ENCODE measurements at regions not wholly inside any gene's neighbourhood (a gene's known extent, or its start where the extent isn't known, plus 50 kb on each side); places are given as distances from the start of the nearest gene placed in this dataset.
A peak's percentile ranks its signal among the peaks of the same experiment; 100 is the strongest.

- no peak for TF ChIP-seq CTCF (IDR thresholded peaks at IDR 0.05)
- H3K27ac ChIP-seq, result peak overlapping the region; percentile 94 to 95
- peak; percentile 86 for DNase-seq (ENCODE audit: low spot score)
- H3K4me3 ChIP-seq, result peak overlapping the region; percentile 62
These were observed 123.9 kb downstream of the ZFP36L2 start for GRCh38 chr2:43102366-43103092.

GRCh38 chr2:43101751-43102150 is 124.7 kb downstream of the ZFP36L2 start:
- TF ChIP-seq CTCF (IDR thresholded peaks at IDR 0.05), result no peak
- DNase-seq (ENCODE audit: low spot score), result no peak
- H3K4me3 ChIP-seq, result peak overlapping the region; percentile 62
- H3K27ac ChIP-seq, result peak overlapping the region; percentile 94 to 95

- TF ChIP-seq CTCF (IDR thresholded peaks at IDR 0.05), result no peak
- no peak for DNase-seq (ENCODE audit: low spot score)
- Histone ChIP-seq H3K27ac (peak overlapping the region; percentile 94 to 95), H3K4me3 (peak overlapping the region; percentile 62)
These were observed 125.3 kb downstream of the ZFP36L2 start for GRCh38 chr2:43100883-43101662.

GRCh38 chr2:43100362-43100882 is 126.0 kb downstream of the ZFP36L2 start:
- peak overlapping the region; percentile 62 for H3K4me3 ChIP-seq
- peak overlapping the region; percentile 94 to 95 for H3K27ac ChIP-seq
- TF ChIP-seq CTCF (IDR thresholded peaks at IDR 0.05), result no peak
- no peak for DNase-seq (ENCODE audit: low spot score)

- no peak overlapping the region for H3K27ac ChIP-seq
- no peak for DNase-seq (ENCODE audit: low spot score)
- no peak for TF ChIP-seq CTCF (IDR thresholded peaks at IDR 0.05)
- no peak overlapping the region for H3K4me3 ChIP-seq
These were observed 126.6 kb downstream of the ZFP36L2 start for GRCh38 chr2:43099797-43100196.

GRCh38 chr2:43098539-43098938 is 127.9 kb downstream of the ZFP36L2 start:
- no peak overlapping the region for H3K4me3 ChIP-seq
- no peak for DNase-seq (ENCODE audit: low spot score)
- peak overlapping the region in 1 of 2 donors; percentile 54 for H3K27ac ChIP-seq
- TF ChIP-seq CTCF (IDR thresholded peaks at IDR 0.05), result no peak

Data from coronary artery (tissue), 2 donors.